T-helper 2 cell treated with Interferon-gamma antibody and Interleukin-4, amounts not matched to agents 5 μg/mL and 100 μg/mL, for 36 hours (primary cell): ENCODE measurements at regions not wholly inside any gene's neighbourhood (a gene's known extent, or its start where the extent isn't known, plus 50 kb on each side); places are given as distances from the start of the nearest gene placed in this dataset.
"Not testable (repeated sequence)": the region's sequence is repeated elsewhere in the genome, so short reads cannot be mapped to it uniquely, and the experiment has no call there.

Experiments used
- DNase-seq: peaks from one replicate; pipeline ENCODE4 v3.0.0; 2021; ENCODE audit warnings: low spot score
- H3K27ac Mint-ChIP-seq: one replicate; pipeline ENCODE4 v1.8.0; 2021; ENCODE audit warnings: mild to moderate bottlenecking, mixed read lengths
- H3K27me3 Mint-ChIP-seq: one replicate; pipeline ENCODE4 v1.8.0; 2021; ENCODE audit warnings: low read depth, mixed read lengths
- H3K36me3 Mint-ChIP-seq: one replicate; pipeline ENCODE4 v1.8.0; 2021; ENCODE audit warnings: low read depth, mixed read lengths
- H3K4me1 Mint-ChIP-seq: one replicate; pipeline ENCODE4 v1.8.0; 2021; ENCODE audit warnings: low read depth, mixed read lengths
- H3K4me3 Mint-ChIP-seq: one replicate; pipeline ENCODE4 v1.8.0; 2022; ENCODE audit warnings: mild to moderate bottlenecking, moderate library complexity, mixed read lengths
- H3K9me3 Mint-ChIP-seq: one replicate; pipeline ENCODE4 v1.8.0; 2021; ENCODE audit warnings: mixed read lengths

GRCh38 chr5:138702166-138703077, 50.8 kb upstream of the CTNNA1 start:
- Mint-ChIP-seq H3K9me3 (no peaks in the 10 kb centered on the region), H3K27ac (no peak overlapping the region), H3K4me1 (no peaks in the 10 kb centered on the region), H3K36me3 (no peaks in the 10 kb centered on the region), H3K4me3 (no peak overlapping the region), H3K27me3 (peaks cover 61% of the 10 kb centered on the region)
- DNase-seq = no peak

- Mint-ChIP-seq H3K4me1 (no peaks in the 10 kb centered on the region), H3K36me3 (no peaks in the 10 kb centered on the region), H3K27ac (no peak overlapping the region), H3K27me3 (peaks cover 54% of the 10 kb centered on the region), H3K9me3 (no peaks in the 10 kb centered on the region), H3K4me3 (no peak overlapping the region)
- DNase-seq = no peak
These were observed 51.5 kb upstream of the CTNNA1 start for GRCh38 chr5:138701678-138702077.

- Mint-ChIP-seq H3K4me1 (no peaks in the 10 kb centered on the region), H3K9me3 (no peaks in the 10 kb centered on the region), H3K27ac (no peak overlapping the region), H3K4me3 (no peak overlapping the region), H3K36me3 (no peaks in the 10 kb centered on the region), H3K27me3 (peaks cover 53% of the 10 kb centered on the region)
- DNase-seq = no peak
These were observed 52.5 kb upstream of the CTNNA1 start for GRCh38 chr5:138700581-138701362.

- Mint-ChIP-seq H3K36me3 (no peaks in the 10 kb centered on the region), H3K4me1 (no peaks in the 10 kb centered on the region), H3K27ac (no peak overlapping the region), H3K9me3 (no peaks in the 10 kb centered on the region), H3K27me3 (peaks cover 43% of the 10 kb centered on the region), H3K4me3 (no peak overlapping the region)
- DNase-seq = no peak
These were observed 53.7 kb upstream of the CTNNA1 start for GRCh38 chr5:138699482-138699881.

- H3K27me3 Mint-ChIP-seq = peaks cover 38% of the 10 kb centered on the region
- no peaks in the 10 kb centered on the region for H3K9me3 Mint-ChIP-seq
- H3K4me1 Mint-ChIP-seq = no peaks in the 10 kb centered on the region
- H3K36me3 Mint-ChIP-seq = no peaks in the 10 kb centered on the region
- no peak overlapping the region for H3K4me3 Mint-ChIP-seq
- no peak for DNase-seq
- no peak overlapping the region for H3K27ac Mint-ChIP-seq
These were observed 54.5 kb upstream of the CTNNA1 start for GRCh38 chr5:138698713-138699112.

- Mint-ChIP-seq H3K4me3 (no peak overlapping the region), H3K27ac (no peak overlapping the region), H3K36me3 (no peaks in the 10 kb centered on the region), H3K4me1 (no peaks in the 10 kb centered on the region), H3K9me3 (no peaks in the 10 kb centered on the region), H3K27me3 (peaks cover 34% of the 10 kb centered on the region)
- DNase-seq = no peak
These were observed 55.4 kb upstream of the CTNNA1 start for GRCh38 chr5:138697720-138698360.

GRCh38 chr5:138696501-138696900, 56.7 kb upstream of the CTNNA1 start:
- H3K36me3 Mint-ChIP-seq = no peaks in the 10 kb centered on the region
- H3K27me3 Mint-ChIP-seq = peaks cover 36% of the 10 kb centered on the region
- peaks cover 3% of the 10 kb centered on the region for H3K9me3 Mint-ChIP-seq
- H3K4me3 Mint-ChIP-seq = no peak overlapping the region
- H3K27ac Mint-ChIP-seq = no peak overlapping the region
- DNase-seq = no peak
- peaks cover 2% of the 10 kb centered on the region for H3K4me1 Mint-ChIP-seq

- no peaks in the 10 kb centered on the region for H3K36me3 Mint-ChIP-seq
- no peak overlapping the region for H3K27ac Mint-ChIP-seq
- H3K27me3 Mint-ChIP-seq = peaks cover 33% of the 10 kb centered on the region
- DNase-seq = no peak
- no peak overlapping the region for H3K4me3 Mint-ChIP-seq
- H3K4me1 Mint-ChIP-seq = peaks cover 2% of the 10 kb centered on the region
- peaks cover 5% of the 10 kb centered on the region for H3K9me3 Mint-ChIP-seq
These were observed 57.4 kb upstream of the CTNNA1 start for GRCh38 chr5:138695781-138696180.

GRCh38 chr5:138694146-138694545, 59.1 kb upstream of the CTNNA1 start:
- Mint-ChIP-seq H3K4me1 (peaks cover 2% of the 10 kb centered on the region), H3K27me3 (peaks cover 25% of the 10 kb centered on the region), H3K27ac (no peak overlapping the region), H3K9me3 (peaks cover 5% of the 10 kb centered on the region), H3K4me3 (no peak overlapping the region), H3K36me3 (no peaks in the 10 kb centered on the region)
- no peak for DNase-seq

GRCh38 chr5:138692370-138692769, 60.9 kb upstream of the CTNNA1 start:
- no peaks in the 10 kb centered on the region for H3K36me3 Mint-ChIP-seq
- peaks cover 2% of the 10 kb centered on the region for H3K4me1 Mint-ChIP-seq
- no peak for DNase-seq
- no peak overlapping the region for H3K27ac Mint-ChIP-seq
- peaks cover 5% of the 10 kb centered on the region for H3K9me3 Mint-ChIP-seq
- no peak overlapping the region for H3K4me3 Mint-ChIP-seq
- H3K27me3 Mint-ChIP-seq = peaks cover 19% of the 10 kb centered on the region

- H3K4me3 Mint-ChIP-seq = no peak overlapping the region
- H3K27ac Mint-ChIP-seq = no peak overlapping the region
- H3K4me1 Mint-ChIP-seq = peaks cover 2% of the 10 kb centered on the region
- no peak for DNase-seq
- H3K27me3 Mint-ChIP-seq = peaks cover 32% of the 10 kb centered on the region
- no peaks in the 10 kb centered on the region for H3K36me3 Mint-ChIP-seq
- peaks cover 8% of the 10 kb centered on the region for H3K9me3 Mint-ChIP-seq
These were observed 66.6 kb upstream of the CTNNA1 start for GRCh38 chr5:138686668-138687067.

GRCh38 chr5:138685193-138685745, 68.0 kb upstream of the CTNNA1 start:
- no peak for DNase-seq
- Mint-ChIP-seq H3K36me3 (no peaks in the 10 kb centered on the region), H3K9me3 (peaks cover 5% of the 10 kb centered on the region), H3K4me3 (no peak overlapping the region), H3K27me3 (peaks cover 36% of the 10 kb centered on the region), H3K27ac (no peak overlapping the region), H3K4me1 (no peaks in the 10 kb centered on the region)

GRCh38 chr5:138682462-138682861, 70.8 kb upstream of the CTNNA1 start:
- H3K9me3 Mint-ChIP-seq, H3K4me1 Mint-ChIP-seq, DNase-seq, H3K27ac Mint-ChIP-seq, H3K36me3 Mint-ChIP-seq, H3K4me3 Mint-ChIP-seq: not testable (repeated sequence)
- peaks cover 46% of the 10 kb centered on the region for H3K27me3 Mint-ChIP-seq

GRCh38 chr5:138678826-138679225, 74.4 kb upstream of the CTNNA1 start:
- peaks cover 42% of the 10 kb centered on the region for H3K27me3 Mint-ChIP-seq
- not testable (repeated sequence) for H3K4me1 Mint-ChIP-seq, DNase-seq, H3K36me3 Mint-ChIP-seq, H3K27ac Mint-ChIP-seq, H3K4me3 Mint-ChIP-seq, H3K9me3 Mint-ChIP-seq
